Progenitor cell of endocrine pancreas (in vitro differentiated cells): ENCODE measurements at regions not wholly inside any gene's neighbourhood (a gene's known extent, or its start where the extent isn't known, plus 50 kb on each side); places are given as distances from the start of the nearest gene placed in this dataset.

Experiments used
- DNase-seq: peaks from one replicate; pipeline ENCODE4 v3.0.0; 2021; ENCODE audit warnings: low spot score; ENCODE audit not compliant: unreplicated experiment
- H3K27ac Mint-ChIP-seq: 2 replicates; pipeline ENCODE4 v1.8.0; 2021; ENCODE audit warnings: mild to moderate bottlenecking, moderate library complexity, mixed read lengths
- H3K27me3 Mint-ChIP-seq: 2 replicates; pipeline ENCODE4 v1.8.0; 2021; ENCODE audit warnings: mixed read lengths
- H3K36me3 Mint-ChIP-seq: 2 replicates; pipeline ENCODE4 v1.8.0; 2022; ENCODE audit warnings: mixed read lengths; ENCODE audit not compliant: insufficient read depth
- H3K4me1 Mint-ChIP-seq: 2 replicates; pipeline ENCODE4 v1.8.0; 2021; ENCODE audit warnings: low read depth, mixed read lengths
- H3K4me3 Mint-ChIP-seq: 2 replicates; pipeline ENCODE4 v1.8.0; 2021; ENCODE audit warnings: low read depth, mild to moderate bottlenecking, moderate library complexity, mixed read lengths
- H3K9me3 Mint-ChIP-seq: 2 replicates; pipeline ENCODE4 v1.8.0; 2021; ENCODE audit warnings: low read depth, mixed read lengths
- CTCF ChIP-seq: fragments of 200-600 bp; sonication (generic); IDR thresholded peaks from one replicate; pipeline ENCODE4 v1.5.0; 2021; ENCODE audit warnings: antibody characterized with exemption, mild to moderate bottlenecking; ENCODE audit not compliant: unreplicated experiment

GRCh38 chr7:4416396-4417056 is 265.6 kb upstream of the FOXK1 start:
- Mint-ChIP-seq H3K4me3 (no peak overlapping the region), H3K9me3 (peaks cover 33% of the 10 kb centered on the region), H3K4me1 (peaks cover 2% of the 10 kb centered on the region), H3K27ac (no peak overlapping the region), H3K36me3 (peaks cover 4% of the 10 kb centered on the region), H3K27me3 (peaks cover 4% of the 10 kb centered on the region)
- DNase-seq, result no peak
- TF ChIP-seq CTCF, result no peak

- H3K9me3 Mint-ChIP-seq, result peaks cover 27% of the 10 kb centered on the region
- DNase-seq, result no peak
- no peaks in the 10 kb centered on the region for H3K27me3 Mint-ChIP-seq
- H3K4me1 Mint-ChIP-seq, result no peaks in the 10 kb centered on the region
- no peak overlapping the region for H3K4me3 Mint-ChIP-seq
- H3K27ac Mint-ChIP-seq, result no peak overlapping the region
- no peak for TF ChIP-seq CTCF
- no peaks in the 10 kb centered on the region for H3K36me3 Mint-ChIP-seq
Observed at GRCh38 chr7:4428526-4428925, 253.6 kb upstream of the FOXK1 start.

GRCh38 chr7:4430227-4430626 is 251.9 kb upstream of the FOXK1 start:
- peaks cover 26% of the 10 kb centered on the region for H3K9me3 Mint-ChIP-seq
- no peak overlapping the region for H3K27ac Mint-ChIP-seq
- H3K27me3 Mint-ChIP-seq, result no peaks in the 10 kb centered on the region
- H3K4me3 Mint-ChIP-seq, result no peak overlapping the region
- no peaks in the 10 kb centered on the region for H3K36me3 Mint-ChIP-seq
- peaks cover 7% of the 10 kb centered on the region for H3K4me1 Mint-ChIP-seq
- no peak for DNase-seq
- no peak for TF ChIP-seq CTCF

GRCh38 chr7:4434306-4434705 is 247.8 kb upstream of the FOXK1 start:
- no peak for TF ChIP-seq CTCF
- H3K9me3 Mint-ChIP-seq, result peaks cover 19% of the 10 kb centered on the region
- H3K4me1 Mint-ChIP-seq, result peaks cover 34% of the 10 kb centered on the region
- no peaks in the 10 kb centered on the region for H3K27me3 Mint-ChIP-seq
- no peak overlapping the region for H3K4me3 Mint-ChIP-seq
- H3K27ac Mint-ChIP-seq, result peak overlapping the region; percentile 39
- DNase-seq, result no peak
- H3K36me3 Mint-ChIP-seq, result no peaks in the 10 kb centered on the region

GRCh38 chr7:4436361-4436895 is 245.7 kb upstream of the FOXK1 start:
- Mint-ChIP-seq H3K9me3 (peaks cover 10% of the 10 kb centered on the region), H3K27ac (peak overlapping the region; percentile 93), H3K36me3 (no peaks in the 10 kb centered on the region), H3K4me3 (peak overlapping the region; percentile 10), H3K4me1 (peaks cover 34% of the 10 kb centered on the region), H3K27me3 (no peaks in the 10 kb centered on the region)
- no peak for DNase-seq
- no peak for TF ChIP-seq CTCF
